EL (cell line): ENCODE measurements at regions not wholly inside any gene's neighbourhood (a gene's known extent, or its start where the extent isn't known, plus 50 kb on each side); places are given as distances from the start of the nearest gene placed in this dataset.

Experiments
- DNase-seq: peaks from one replicate; pipeline ENCODE4 v3.0.0-alpha.2; 2016

- no peak for DNase-seq
Observed at GRCh38 chr2:15845737-15846405, 94.5 kb upstream of the MYCN start.

- no peak for DNase-seq
Observed at GRCh38 chr2:15846626-15847025, 93.7 kb upstream of the MYCN start.

GRCh38 chr2:15850534-15850933, 89.8 kb upstream of the MYCN start:
- no peak for DNase-seq

GRCh38 chr2:15851076-15851693, 89.2 kb upstream of the MYCN start:
- DNase-seq: no peak

- no peak for DNase-seq
Observed at GRCh38 chr2:15852811-15853210, 87.5 kb upstream of the MYCN start.

- DNase-seq: no peak
Observed at GRCh38 chr2:15853903-15854302, 86.4 kb upstream of the MYCN start.

GRCh38 chr2:15855766-15856260, 84.5 kb upstream of the MYCN start:
- DNase-seq: no peak

- DNase-seq: no peak
Observed at GRCh38 chr2:15856318-15856717, 84.0 kb upstream of the MYCN start.

- DNase-seq: no peak
Observed at GRCh38 chr2:15858466-15858865, 81.9 kb upstream of the MYCN start.

GRCh38 chr2:15860051-15860663, 80.2 kb upstream of the MYCN start:
- no peak for DNase-seq

- DNase-seq: no peak
Observed at GRCh38 chr2:15860760-15861159, 79.6 kb upstream of the MYCN start.

- no peak for DNase-seq
Observed at GRCh38 chr2:15861172-15861822, 79.1 kb upstream of the MYCN start.

GRCh38 chr2:15861898-15862297, 78.5 kb upstream of the MYCN start:
- DNase-seq: no peak

GRCh38 chr2:15863089-15863488, 77.3 kb upstream of the MYCN start:
- DNase-seq: no peak

- DNase-seq: no peak
Observed at GRCh38 chr2:15863494-15864175, 76.7 kb upstream of the MYCN start.

- no peak for DNase-seq
Observed at GRCh38 chr2:15864176-15864769, 76.1 kb upstream of the MYCN start.

- DNase-seq: no peak
Observed at GRCh38 chr2:15865923-15866322, 74.4 kb upstream of the MYCN start.

GRCh38 chr2:15866563-15867193, 73.7 kb upstream of the MYCN start:
- no peak for DNase-seq

GRCh38 chr2:15867194-15868171, 72.9 kb upstream of the MYCN start:
- DNase-seq: no peak

GRCh38 chr2:15868186-15868585, 72.2 kb upstream of the MYCN start:
- DNase-seq: no peak

GRCh38 chr2:15868704-15869103, 71.6 kb upstream of the MYCN start:
- DNase-seq: no peak
